GM06990 (cell line): ENCODE measurements at regions not wholly inside any gene's neighbourhood (a gene's known extent, or its start where the extent isn't known, plus 50 kb on each side); places are given as distances from the start of the nearest gene placed in this dataset.
"Not testable (repeated sequence)": the region's sequence is repeated elsewhere in the genome, so short reads cannot be mapped to it uniquely, and the experiment has no call there.

Experiments
- DNase-seq: peaks from one replicate; pipeline ENCODE4 v3.0.0-alpha.2; 2011; ENCODE audit not compliant: insufficient read length; ENCODE audit errors: extremely low read depth
- H3K27me3 ChIP-seq: replicated peaks from 2 replicates; pipeline ENCODE4 v1.6.0; 2011; ENCODE audit warnings: low read length; ENCODE audit not compliant: control insufficient read depth, insufficient read depth
- H3K36me3 ChIP-seq: 2 replicates; pipeline ENCODE4 v1.5.1; 2011; ENCODE audit warnings: low read length; ENCODE audit not compliant: control insufficient read depth, insufficient read depth
- H3K4me3 ChIP-seq: replicated peaks from 2 replicates; pipeline ENCODE4 v1.5.1; 2011; ENCODE audit warnings: low read depth, mild to moderate bottlenecking, control low read depth, low read length
- CTCF ChIP-seq: IDR thresholded peaks from 2 replicates; pipeline ENCODE4 v1.5.1; 2011; ENCODE audit warnings: low read length, control low read depth, mild to moderate bottlenecking, inconsistent platforms; ENCODE audit not compliant: insufficient read depth, poor library complexity, severe bottlenecking

GRCh38 chr10:2576892-2577291, 490.5 kb upstream of the PFKP start:
- DNase-seq: no peak
- H3K4me3 ChIP-seq: no peak overlapping the region
- no peak for TF ChIP-seq CTCF
- H3K36me3 ChIP-seq: no peaks in the 10 kb centered on the region
- H3K27me3 ChIP-seq: no peaks in the 10 kb centered on the region

- Histone ChIP-seq H3K36me3 (no peaks in the 10 kb centered on the region), H3K27me3 (no peaks in the 10 kb centered on the region), H3K4me3 (no peak overlapping the region)
- DNase-seq: no peak
- TF ChIP-seq CTCF: no peak
Observed at GRCh38 chr10:2575460-2575859, 491.9 kb upstream of the PFKP start.

GRCh38 chr10:2572611-2573010, 494.7 kb upstream of the PFKP start:
- H3K27me3 ChIP-seq: no peaks in the 10 kb centered on the region
- TF ChIP-seq CTCF: no peak
- DNase-seq: no peak

GRCh38 chr10:2556883-2557282, 510.5 kb upstream of the PFKP start:
- H3K4me3 ChIP-seq: no peak overlapping the region
- no peaks in the 10 kb centered on the region for H3K36me3 ChIP-seq
- no peaks in the 10 kb centered on the region for H3K27me3 ChIP-seq
- no peak for DNase-seq
- no peak for TF ChIP-seq CTCF

More at GRCh38 chr10:2572611-2573010, 494.7 kb upstream of the PFKP start:
- Histone ChIP-seq H3K4me3 (no peak overlapping the region), H3K36me3 (no peaks in the 10 kb centered on the region)

GRCh38 chr10:2548071-2548470, 519.3 kb upstream of the PFKP start:
- Histone ChIP-seq H3K36me3 (no peaks in the 10 kb centered on the region), H3K4me3 (no peak overlapping the region), H3K27me3 (no peaks in the 10 kb centered on the region)
- TF ChIP-seq CTCF: no peak
- no peak for DNase-seq

GRCh38 chr10:2547606-2548005, 519.7 kb upstream of the PFKP start:
- Histone ChIP-seq H3K27me3 (no peaks in the 10 kb centered on the region), H3K4me3 (no peak overlapping the region), H3K36me3 (no peaks in the 10 kb centered on the region)
- no peak for TF ChIP-seq CTCF
- DNase-seq: no peak

- H3K36me3 ChIP-seq, DNase-seq, H3K4me3 ChIP-seq, H3K27me3 ChIP-seq: not testable (repeated sequence)
Observed at GRCh38 chr10:2546894-2547293, 520.5 kb upstream of the PFKP start.
